GM19455 (cell line): ENCODE measurements at regions not wholly inside any gene's neighbourhood (a gene's known extent, or its start where the extent isn't known, plus 50 kb on each side); places are given as distances from the start of the nearest gene placed in this dataset.

Experiments used
- ATAC-seq: cut with Tn5 transposase; IDR thresholded peaks from one replicate; pipeline ENCODE4 v1.9.1; 2021; ENCODE audit not compliant: unreplicated experiment

DNA sequence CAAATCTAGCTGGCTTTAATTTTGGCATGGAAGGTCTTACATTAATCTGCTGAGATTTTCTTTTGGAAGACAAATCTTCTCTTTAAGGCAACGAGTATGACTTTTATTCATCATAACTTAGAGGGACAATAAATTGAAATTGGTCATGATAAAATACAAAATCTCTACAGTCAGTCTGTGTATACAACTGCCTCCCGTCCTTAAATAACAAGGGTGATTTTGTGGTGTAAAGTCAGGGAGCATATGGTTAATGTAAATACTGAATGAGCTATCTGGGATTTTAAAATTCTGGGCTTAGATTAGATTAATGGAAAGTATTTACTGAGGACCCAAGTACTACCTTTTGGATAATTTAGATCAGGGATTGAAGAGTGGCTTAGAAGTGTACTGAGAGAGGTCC is 328.4 kb upstream of the HAND2 start:
- no peak for ATAC-seq

- no peak for ATAC-seq
Observed at GRCh38 chr4:173857828-173858227, 327.8 kb upstream of the HAND2 start.

DNA sequence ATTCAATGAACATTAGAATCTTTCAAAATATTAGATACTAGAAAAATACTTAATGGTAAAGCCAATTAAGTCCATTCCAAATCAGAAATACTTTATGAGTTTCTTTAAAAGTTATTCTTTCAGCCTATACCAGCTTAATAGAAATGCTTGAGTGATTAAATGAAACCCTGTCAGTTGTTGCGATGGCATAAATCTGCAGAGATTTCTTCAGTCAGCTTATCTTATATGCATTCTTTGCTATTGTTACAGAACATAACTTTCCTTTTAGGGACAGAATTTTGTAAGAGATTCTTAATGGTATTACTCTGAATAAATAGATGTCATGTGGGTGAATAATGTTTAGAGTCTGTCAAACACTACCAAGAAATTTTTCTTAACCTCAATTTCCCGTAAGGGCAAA is 325.0 kb upstream of the HAND2 start:
- ATAC-seq, result no peak

DNA sequence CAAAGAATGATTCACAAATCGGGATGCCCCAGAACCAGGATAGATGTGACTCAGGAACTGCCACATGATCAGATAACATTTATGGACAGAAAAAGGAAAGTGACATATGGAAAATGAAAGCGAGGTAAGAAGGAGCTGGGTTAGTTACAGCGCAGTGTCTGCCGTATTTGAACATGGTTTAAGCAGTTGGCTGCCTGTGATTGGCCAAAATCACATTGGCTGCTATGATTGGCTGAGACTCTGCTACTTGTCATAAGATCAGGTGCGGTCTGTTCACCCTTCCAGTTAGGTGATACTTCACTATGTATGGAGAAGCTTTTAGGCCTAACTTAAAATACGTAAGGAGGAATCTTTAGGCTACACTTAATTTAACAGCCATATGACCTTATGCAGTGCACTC is 322.7 kb upstream of the HAND2 start:
- ATAC-seq, result no peak

DNA sequence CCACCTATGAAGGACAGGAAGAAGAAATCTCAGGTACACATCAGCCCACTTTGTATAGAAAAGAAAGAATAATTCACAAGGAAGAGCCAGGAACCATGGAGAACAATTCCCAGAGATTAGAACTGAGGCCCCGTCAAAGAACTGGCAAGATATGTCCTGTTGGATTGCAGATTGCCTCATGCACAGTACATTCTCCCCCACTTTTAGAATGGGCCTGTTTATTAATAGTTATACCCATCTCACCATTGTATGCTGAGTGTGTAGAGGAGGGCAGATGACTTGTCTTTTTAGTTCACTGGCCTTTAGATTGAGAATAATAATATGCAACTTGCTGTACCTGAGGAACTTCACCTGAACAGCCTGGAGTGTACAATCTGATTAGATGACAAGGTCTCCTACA is 315.6 kb upstream of the HAND2 start:
- ATAC-seq, result no peak

DNA sequence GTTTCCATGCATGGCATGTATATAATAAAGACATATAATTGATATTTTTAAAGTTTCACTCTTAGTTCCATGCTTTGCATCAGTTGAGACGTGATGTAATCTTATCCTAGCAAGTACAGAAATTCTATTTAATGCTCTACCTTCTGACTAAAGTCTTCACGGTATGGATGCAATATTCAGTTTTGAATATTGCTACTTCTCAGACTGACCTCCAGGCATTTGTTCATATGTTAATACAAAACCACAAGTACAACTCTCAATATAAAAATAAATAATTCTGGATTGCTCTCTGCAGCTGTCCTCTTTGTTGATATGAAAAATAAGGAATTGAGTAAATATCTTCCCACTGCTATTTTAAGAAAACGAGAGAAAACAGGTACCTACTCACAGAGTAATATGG is 309.8 kb upstream of the HAND2 start:
- no peak for ATAC-seq

- no peak for ATAC-seq
Observed at GRCh38 chr4:173837517-173837916, 307.5 kb upstream of the HAND2 start.

- ATAC-seq, result no peak
Observed at GRCh38 chr4:173835903-173836302, 305.9 kb upstream of the HAND2 start.

DNA sequence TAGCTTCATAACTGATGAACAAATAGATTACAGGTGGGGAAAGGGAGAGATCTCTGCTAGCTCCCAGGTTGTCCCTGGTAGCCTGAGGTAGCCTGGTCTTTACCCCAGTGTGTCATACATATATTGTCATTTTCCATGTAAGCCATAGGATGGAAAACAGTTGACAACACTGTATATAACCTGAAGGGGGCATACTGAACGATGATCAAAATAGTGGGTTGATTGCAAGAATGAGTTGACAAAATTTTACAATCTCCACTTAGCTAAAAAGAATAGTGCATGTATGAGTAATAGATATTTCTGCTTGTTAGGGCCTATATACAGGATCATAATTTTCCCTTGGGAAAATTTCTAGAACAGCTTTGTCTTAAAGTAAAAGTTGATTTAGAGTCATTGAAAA is 304.1 kb upstream of the HAND2 start:
- ATAC-seq, result no peak

DNA sequence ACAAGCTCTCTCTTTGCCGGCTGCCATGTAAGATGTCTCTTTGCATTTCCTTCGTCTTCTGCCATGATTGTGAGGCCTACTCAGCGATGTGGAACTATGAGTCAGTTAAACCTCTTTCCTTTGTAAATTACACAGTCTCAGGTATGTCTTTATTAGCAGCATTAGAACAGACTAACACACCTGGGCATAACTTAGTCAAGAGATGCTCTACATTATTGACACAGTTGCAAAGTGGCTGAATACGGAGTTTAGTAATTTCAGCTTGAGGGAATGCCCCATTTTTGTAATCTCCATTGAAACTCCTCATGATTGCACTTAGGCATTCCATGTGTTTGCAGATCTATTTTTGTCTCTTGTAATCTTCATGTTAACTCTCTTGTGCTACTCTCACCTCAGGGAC is 299.5 kb upstream of the HAND2 start:
- ATAC-seq, result no peak

- ATAC-seq, result no peak
Observed at GRCh38 chr4:173827707-173828106, 297.7 kb upstream of the HAND2 start.

- no peak for ATAC-seq
Observed at GRCh38 chr4:173821876-173822275, 291.8 kb upstream of the HAND2 start.

- no peak for ATAC-seq
Observed at GRCh38 chr4:173821036-173821435, 291.0 kb upstream of the HAND2 start.

DNA sequence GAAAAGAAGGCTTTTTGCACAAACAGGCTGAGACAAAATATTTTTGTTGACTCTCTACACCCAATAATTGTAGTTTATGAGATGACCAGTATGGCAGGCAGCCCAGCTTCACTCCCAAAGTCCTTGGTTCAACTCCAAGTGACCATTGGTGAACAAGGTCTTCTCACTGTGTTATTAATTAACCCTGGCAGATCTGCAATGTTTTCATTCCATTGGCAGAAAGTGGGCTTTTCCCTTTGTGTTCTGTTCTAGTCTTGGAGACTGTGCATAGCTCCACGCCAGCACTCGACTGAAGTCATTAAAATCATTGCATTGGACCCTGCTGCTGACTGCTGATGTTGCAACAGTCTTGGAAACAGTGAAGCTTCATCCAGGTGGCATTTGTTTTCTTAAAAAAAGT is 277.3 kb upstream of the HAND2 start:
- no peak for ATAC-seq

GRCh38 chr4:173805884-173806283 is 275.9 kb upstream of the HAND2 start:
- ATAC-seq, result no peak

DNA sequence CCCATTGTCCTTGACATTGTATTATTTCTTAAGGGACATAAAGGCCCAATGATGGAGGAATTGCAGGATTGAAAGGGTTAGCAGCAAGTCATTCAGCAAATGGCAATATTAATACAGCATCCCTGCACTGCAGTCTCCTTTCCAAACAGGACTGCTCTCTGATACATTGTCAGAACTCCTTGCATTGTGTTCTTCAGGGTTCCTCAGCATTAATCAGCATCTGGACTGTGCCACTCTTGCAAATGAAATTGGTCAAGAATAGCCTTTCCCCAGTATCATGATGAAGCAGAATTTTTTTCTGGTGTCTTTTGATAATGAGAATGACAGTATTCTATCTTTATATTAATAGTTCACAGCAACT is 272.6 kb upstream of the HAND2 start:
- ATAC-seq, result no peak

- no peak for ATAC-seq
Observed at GRCh38 chr4:173801876-173802661, 272.0 kb upstream of the HAND2 start.

GRCh38 chr4:173801361-173801760 is 271.3 kb upstream of the HAND2 start:
- ATAC-seq, result no peak

- no peak for ATAC-seq
Observed at GRCh38 chr4:173797296-173797695, 267.3 kb upstream of the HAND2 start.

- no peak for ATAC-seq
Observed at GRCh38 chr4:173794662-173795061, 264.6 kb upstream of the HAND2 start.

GRCh38 chr4:173793937-173794510 is 264.0 kb upstream of the HAND2 start:
- ATAC-seq, result no peak

DNA sequence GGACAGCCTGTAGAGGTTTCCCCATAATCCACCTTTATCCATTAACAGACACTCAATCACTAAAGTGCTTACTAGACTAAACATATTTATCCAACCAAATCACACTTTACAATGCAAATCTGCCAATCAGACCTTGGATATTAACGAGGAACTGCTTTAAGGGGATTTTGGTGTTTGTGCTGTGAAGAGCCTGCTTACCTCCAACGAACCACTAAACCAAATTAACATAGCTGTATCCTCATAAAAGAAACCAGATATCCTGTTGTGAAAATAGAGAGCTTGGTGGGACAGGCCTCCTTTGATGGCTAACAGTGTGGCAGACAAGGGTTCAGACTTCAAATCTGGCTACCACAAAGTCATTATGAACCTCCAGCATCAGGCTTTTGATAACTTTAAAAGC is 252.6 kb upstream of the HAND2 start:
- no peak for ATAC-seq

DNA sequence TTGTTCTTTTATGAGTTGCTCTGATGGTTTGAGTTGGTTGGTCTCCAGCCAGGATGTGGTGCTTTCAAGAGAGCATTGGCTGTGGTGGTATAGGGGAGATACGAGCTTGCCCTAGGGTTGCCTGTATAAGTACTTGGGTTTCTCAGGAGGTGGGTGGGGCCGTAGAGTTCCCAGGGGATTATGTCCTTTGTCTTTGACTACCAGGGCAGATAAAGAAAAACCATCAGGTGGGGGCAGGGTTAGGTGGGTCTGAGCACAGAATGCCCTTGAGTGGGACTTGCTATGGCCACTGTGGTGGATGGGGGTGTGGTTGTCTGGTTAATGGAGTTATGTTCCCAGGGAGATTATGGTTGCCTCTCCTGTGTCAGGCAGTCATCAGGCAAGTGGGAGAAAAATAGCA is 247.9 kb upstream of the HAND2 start:
- ATAC-seq, result no peak
